Erythroblast (primary cell): ENCODE measurements at regions not wholly inside any gene's neighbourhood (a gene's known extent, or its start where the extent isn't known, plus 50 kb on each side); places are given as distances from the start of the nearest gene placed in this dataset.

Experiments
- DNase-seq, 2 experiments: peaks; one replicate each; lab custom pipeline; 2025; lab: John Stamatoyannopoulos, UW
- GATA1 ChIP-seq: IDR thresholded peaks from 2 replicates; pipeline ENCODE4 v1.6.1; 2011; ENCODE audit warnings: low read depth, mild to moderate bottlenecking, control low read depth, low read length, moderate library complexity
- POLR2A ChIP-seq: IDR thresholded peaks from 2 replicates; pipeline ENCODE4 v1.6.1; 2011; ENCODE audit warnings: mild to moderate bottlenecking, low read length

GRCh38 chrY:15579245-15579644 lies 1054.9 kb downstream of the NLGN4Y start:
- DNase-seq: peak in 1 of 2 experiments; percentile 0
- no peak for TF ChIP-seq POLR2A
- no peak for TF ChIP-seq GATA1

GRCh38 chrY:15583111-15583510 lies 1058.8 kb downstream of the NLGN4Y start:
- TF ChIP-seq GATA1 (no peak), POLR2A (no peak)
- no peak for DNase-seq

- DNase-seq: no peak
- TF ChIP-seq GATA1 (no peak), POLR2A (no peak)
Measured at GRCh38 chrY:15592957-15593356, 1068.6 kb downstream of the NLGN4Y start.

GRCh38 chrY:15593476-15594160 lies 1069.3 kb downstream of the NLGN4Y start:
- no peak for DNase-seq
- TF ChIP-seq GATA1 (no peak), POLR2A (no peak)

GRCh38 chrY:15594179-15594578 lies 1069.8 kb downstream of the NLGN4Y start:
- no peak for TF ChIP-seq POLR2A
- TF ChIP-seq GATA1: no peak
- DNase-seq: no peak

GRCh38 chrY:15600565-15600964 lies 1076.2 kb downstream of the NLGN4Y start:
- TF ChIP-seq GATA1 (no peak), POLR2A (no peak)

GRCh38 chrY:15624370-15624769 lies 1100.0 kb downstream of the NLGN4Y start:
- TF ChIP-seq POLR2A: no peak
- no peak for TF ChIP-seq GATA1
- DNase-seq: no peak

More at GRCh38 chrY:15600565-15600964, 1076.2 kb downstream of the NLGN4Y start:
- no peak for DNase-seq

GRCh38 chrY:15624928-15625327 lies 1100.6 kb downstream of the NLGN4Y start:
- DNase-seq: no peak
- no peak for TF ChIP-seq GATA1
- no peak for TF ChIP-seq POLR2A

GRCh38 chrY:15648198-15648597 lies 1123.9 kb downstream of the NLGN4Y start:
- no peak for DNase-seq
- TF ChIP-seq GATA1 (no peak), POLR2A (no peak)

GRCh38 chrY:15650056-15650455 lies 1125.7 kb downstream of the NLGN4Y start:
- TF ChIP-seq GATA1 (no peak), POLR2A (no peak)
- DNase-seq: no peak

GRCh38 chrY:15688531-15688930 lies 1164.2 kb downstream of the NLGN4Y start:
- TF ChIP-seq POLR2A (no peak), GATA1 (no peak)
- DNase-seq: no peak

GRCh38 chrY:15689994-15690393 lies 1165.7 kb downstream of the NLGN4Y start:
- no peak for DNase-seq
- TF ChIP-seq GATA1: no peak
- no peak for TF ChIP-seq POLR2A

GRCh38 chrY:15702131-15702530 lies 1177.8 kb downstream of the NLGN4Y start:
- TF ChIP-seq POLR2A: no peak
- TF ChIP-seq GATA1: no peak
- DNase-seq: no peak

GRCh38 chrY:15704906-15705305 lies 1180.6 kb downstream of the NLGN4Y start:
- DNase-seq: no peak
- TF ChIP-seq POLR2A (no peak), GATA1 (no peak)
